NCI-H2227 (cell line): ENCODE measurements at regions not wholly inside any gene's neighbourhood (a gene's known extent, or its start where the extent isn't known, plus 50 kb on each side); places are given as distances from the start of the nearest gene placed in this dataset.
A peak's percentile ranks its signal among the peaks of the same experiment; 100 is the strongest.
"Not testable (repeated sequence)": the region's sequence is repeated elsewhere in the genome, so short reads cannot be mapped to it uniquely, and the experiment has no call there.

ENCODE experiments used
- DNase-seq: peaks from one replicate; lab custom pipeline; 2025; ENCODE audit not compliant: unreplicated experiment; lab: John Stamatoyannopoulos, UW

DNA sequence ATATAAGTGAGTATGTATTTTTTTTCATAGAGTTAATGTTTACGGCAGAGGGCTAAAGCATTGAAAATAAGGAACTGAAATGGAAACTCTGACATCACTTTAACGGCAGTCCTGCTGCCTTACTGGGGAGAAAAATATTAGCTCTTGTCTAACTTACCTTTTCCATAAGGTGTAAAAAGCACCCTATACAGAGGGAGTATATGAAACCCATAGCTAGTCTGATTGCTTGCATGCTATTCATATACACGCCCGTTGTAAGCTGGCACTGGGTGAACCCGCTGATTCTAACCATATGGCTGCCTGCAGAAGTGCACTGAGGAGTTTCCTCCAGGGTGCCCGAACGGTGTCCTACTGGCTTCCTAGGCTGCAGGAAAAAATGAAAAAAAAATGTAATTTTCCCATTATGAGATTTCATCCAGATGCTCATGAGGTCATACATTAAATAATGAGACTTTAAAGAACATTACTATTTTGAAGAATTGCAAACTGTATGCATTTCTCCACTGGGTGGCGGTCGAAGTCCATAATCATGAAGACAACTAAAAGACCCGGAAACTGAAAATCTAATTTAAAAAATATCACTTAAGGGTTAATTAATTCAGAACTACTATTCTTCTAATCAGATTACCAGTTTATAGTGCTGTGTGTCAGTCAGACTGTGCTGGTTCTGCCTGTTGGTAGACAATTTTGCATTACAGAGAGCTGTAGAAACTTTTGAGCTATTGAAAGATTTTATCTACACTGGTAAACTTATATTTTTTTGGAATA, 144.7 kb downstream of the ALX1 start:
- DNase-seq, result peak; percentile 39

DNA sequence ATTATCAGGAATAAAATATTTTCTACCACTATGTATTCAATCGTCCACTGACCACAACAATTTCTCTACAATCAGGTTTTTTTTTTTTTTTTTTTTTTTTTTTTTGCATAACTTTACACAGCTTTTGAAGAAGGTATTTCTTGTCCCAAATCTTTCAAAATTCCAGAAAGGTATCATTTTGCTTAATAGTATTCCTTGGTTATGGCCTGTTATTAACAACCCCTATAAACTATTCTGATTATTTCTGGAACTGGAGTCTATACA, 145.3 kb downstream of the ALX1 start:
- DNase-seq, result no peak

DNA sequence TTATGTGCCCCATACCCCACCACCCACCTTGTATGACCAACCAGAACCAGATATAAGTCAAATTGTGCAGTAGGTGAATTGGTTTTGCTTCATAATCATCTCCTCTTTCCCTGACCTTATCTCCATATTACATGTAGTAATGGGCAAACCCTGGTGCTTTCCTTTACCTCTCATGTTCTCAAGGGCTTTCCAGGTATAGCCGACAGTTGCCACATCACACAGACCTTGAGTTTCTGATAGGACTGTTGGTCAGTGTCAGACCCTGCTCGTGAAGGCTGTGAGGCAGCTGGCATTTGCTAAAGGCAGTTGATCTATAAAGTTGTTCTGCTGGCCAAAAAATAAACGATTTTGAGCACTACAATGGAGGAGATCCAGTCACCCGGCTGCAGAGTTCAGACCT, 145.9 kb downstream of the ALX1 start:
- no peak for DNase-seq

DNA sequence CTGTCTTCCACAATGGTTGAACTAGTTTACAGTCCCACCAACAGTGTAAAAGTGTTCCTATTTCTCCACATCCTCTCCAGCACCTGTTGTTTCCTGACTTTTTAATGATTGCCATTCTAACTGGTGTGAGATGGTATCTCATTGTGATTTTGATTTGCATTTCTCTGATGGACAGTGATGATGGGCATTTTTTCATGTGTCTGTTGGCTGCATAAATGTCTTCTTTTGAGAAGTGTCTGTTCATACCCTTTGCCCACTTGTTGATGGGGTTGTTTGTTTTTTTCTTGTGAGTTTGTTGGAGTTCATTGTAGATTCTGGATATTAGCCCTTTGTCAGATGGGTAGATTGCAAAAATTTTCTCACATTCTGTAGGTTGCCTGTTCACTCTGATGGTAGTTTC, 153.1 kb downstream of the ALX1 start:
- not testable (repeated sequence) for DNase-seq

DNA sequence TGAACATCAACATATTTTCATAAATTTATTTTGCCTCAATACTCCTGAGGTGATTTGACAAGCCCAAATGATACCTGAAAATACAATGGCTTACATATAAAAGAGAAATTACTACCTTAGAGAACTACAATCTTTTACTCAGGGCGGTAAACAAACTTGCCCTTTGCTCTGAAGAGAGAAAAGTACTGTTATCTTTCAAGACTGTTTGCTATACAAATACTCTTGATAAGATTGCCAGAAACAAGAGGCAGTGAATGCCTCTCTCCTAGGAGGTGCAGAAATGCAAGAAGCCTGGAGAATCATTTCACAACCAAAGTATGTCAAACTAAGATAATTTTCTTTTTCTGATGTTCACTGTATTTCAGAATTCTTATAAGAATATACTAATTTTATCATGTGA, 160.3 kb downstream of the ALX1 start:
- DNase-seq, result no peak

DNA sequence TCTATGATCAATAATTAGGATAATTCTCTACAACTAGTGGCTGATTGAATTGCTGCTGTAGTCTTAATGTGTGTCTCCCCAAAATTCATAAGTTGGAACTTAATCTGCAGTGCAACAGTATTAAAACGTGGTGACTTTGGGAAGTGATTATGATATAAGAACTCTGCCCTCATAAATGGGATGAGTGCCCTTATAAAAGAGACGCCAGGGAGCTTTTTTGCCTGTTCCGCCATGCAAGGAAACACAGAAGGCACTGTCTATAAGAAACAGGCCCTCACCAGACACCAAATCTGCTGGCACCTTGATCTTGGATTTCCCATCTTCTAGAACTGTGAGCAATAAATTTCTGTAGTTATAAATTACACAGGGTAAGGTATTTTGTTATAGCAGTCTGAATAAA, 161.0 kb downstream of the ALX1 start:
- DNase-seq, result no peak

DNA sequence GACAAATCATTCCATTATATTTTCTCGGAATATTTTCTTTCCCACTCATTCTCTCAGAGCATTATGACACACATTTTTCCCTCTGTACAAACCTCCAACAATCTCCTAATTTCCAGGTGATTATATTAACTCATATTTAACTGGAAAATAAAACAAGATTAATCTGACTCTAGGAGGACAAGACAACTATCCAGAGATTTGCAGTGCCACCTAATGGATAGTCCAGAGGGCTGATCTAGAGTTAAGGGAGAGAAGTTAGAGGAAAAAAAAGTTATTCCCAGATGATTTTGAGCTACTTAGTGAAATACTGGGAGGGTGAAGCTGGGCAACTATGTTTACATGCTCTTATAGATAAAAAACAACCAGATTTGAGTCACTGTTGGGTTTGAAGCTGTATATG, 161.7 kb downstream of the ALX1 start:
- DNase-seq, result no peak

DNA sequence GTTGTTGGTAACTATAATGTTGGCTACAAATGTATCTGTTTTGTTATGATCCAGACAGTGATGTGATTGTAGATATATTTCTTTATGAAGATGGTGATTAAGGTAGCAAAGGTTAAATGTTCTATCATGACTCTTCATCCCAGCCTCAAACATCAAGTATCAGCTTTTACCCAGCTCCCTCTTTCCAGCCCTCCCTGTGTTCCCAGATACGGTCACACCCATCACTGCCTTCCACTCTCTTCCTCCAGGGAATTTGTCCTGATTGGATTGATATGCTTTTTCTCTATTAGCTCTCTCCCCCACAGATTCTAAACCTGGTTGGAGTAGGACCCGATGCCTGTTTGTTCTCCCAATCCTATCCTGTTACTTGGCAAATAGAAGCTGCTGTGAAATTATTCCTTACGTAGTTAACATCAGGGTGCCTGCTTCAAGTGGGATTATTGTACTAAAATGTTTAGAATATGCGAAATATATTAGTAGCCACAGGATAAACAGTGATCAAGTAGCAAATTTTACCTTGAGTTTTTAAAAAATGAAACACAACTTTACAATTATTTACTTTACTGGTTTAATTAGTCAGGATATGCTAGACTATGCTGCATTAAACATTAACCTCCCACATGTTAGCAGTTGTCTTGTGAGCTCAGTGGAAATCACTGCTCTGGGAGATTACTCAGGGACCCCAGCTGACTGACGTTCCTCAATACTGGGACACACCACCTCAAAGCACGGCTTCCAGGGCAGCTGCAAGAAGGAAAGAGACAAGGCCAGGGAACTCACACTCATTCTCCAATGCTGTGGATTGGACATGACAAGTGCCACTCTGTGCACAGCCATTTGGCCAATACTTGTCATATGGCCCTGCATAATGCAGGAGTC, 165.3 kb downstream of the ALX1 start:
- peak; percentile 31 for DNase-seq

DNA sequence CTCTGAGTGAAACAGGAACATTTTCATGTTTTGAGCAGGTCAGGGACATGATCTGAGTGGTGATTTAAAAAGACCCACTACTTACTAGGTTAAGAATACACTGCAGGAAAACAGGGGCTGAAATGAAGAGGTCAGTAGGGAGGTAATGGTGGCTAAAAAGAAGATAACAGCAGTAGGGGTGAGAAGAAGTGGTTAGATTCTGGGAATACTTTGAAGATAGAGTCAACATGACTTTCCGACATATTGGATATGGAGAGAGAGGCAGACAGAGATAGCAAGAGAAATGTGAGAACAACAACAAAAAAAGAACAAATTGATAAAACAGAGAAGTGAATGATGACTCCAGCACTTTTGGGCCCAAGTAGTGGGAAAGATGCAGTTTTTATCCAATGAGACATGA, 168.0 kb downstream of the ALX1 start:
- no peak for DNase-seq

DNA sequence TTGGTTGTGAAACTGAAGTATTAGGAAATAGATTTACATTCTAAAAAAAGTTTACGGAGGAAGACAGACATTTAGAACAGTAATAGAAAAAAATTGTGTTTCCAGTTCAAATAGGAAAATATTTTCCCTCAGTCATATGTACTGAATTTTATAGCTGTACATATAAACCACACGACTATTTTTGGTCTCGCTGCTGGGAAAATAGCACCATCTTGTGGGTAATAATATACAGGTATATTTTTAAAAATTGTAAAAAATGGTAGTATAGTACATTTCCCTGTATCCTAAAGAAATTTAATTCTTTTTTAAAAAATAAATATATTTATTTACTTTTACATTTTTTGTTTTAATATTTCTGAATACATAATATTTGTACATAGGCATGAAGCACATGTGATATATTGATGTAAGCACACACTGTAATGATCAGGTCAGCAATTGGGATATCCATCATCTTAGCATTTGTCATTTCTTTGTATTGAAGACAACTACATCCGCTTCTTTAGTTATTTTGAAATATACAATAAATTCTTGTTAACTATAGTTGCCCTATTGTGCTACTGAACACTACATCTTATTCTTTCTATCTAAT, 168.6 kb downstream of the ALX1 start:
- DNase-seq, result peak; percentile 45

DNA sequence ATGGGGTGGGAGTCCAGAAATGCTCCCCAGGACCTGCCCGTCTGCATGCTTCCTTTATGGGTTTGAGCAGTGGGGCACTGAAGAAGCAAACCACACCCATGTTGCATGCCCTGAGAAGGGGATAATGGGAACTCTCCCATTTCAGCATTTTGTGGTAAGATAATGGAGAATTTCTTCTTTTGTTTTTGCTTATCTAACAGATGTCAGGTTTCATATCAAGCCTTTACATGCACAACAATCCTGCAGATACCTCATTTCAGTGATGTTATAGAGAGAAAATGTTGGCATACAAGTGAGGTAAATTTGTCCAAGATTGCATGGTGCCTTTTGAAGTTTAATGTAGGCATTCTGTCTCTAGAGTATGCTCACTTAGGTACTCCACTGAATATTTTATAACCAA, 177.0 kb downstream of the ALX1 start:
- DNase-seq, result no peak

DNA sequence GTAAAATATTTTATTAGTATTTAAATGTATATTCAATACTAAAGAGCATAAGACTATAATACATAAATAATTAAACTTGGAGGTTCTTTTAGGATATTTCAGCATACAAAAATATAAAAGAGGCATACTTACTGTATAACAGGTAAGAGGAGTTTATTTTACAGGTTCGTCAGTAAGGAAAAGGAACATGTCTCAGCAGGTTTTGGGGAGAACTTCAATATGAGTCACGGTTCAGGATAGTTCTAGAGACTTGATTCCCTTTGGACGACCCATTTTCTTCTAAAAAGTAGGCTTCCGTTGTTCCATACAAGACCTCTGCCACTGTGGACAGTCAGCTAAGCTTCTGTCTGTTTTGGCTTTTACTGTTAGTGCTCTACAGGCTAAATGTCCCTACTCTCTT, 181.1 kb downstream of the ALX1 start:
- DNase-seq, result no peak

DNA sequence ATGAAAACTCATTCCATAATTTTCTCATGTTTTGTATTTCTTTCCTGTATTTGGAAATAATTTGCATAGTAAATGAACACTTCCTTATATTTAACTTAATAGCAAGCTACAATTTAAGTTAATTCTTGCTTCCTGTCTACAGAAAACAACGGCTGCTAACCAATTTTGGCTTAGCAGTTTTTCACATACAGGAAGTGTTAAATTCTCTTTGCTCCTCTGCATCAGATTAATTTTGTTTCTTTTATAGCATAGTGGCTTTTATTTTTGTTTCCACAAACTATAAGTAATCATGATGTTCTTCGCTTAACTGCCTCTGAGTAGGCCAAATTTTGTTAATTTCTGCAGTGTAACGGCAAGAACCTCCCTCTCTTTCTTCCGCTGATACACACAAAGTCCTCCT, 182.9 kb downstream of the ALX1 start:
- DNase-seq, result no peak

DNA sequence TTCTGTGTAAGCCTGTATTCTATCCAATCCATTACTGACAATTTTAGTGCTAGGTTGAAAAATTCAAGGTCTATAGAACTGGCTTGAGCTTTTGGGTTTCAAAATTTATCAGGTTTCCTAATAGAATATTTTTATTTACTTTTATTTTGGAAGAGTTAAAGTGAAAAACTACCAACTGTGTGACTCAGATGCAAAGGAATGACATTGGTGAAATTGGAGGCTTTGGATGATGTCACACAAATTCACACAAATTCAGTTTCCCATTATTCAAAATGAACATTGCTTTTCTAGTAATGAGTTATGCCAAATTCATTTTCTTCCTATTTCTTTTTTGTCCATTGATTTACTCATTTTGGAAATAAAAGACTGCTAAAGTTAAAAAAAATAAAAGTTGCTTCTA, 186.9 kb downstream of the ALX1 start:
- DNase-seq, result no peak

DNA sequence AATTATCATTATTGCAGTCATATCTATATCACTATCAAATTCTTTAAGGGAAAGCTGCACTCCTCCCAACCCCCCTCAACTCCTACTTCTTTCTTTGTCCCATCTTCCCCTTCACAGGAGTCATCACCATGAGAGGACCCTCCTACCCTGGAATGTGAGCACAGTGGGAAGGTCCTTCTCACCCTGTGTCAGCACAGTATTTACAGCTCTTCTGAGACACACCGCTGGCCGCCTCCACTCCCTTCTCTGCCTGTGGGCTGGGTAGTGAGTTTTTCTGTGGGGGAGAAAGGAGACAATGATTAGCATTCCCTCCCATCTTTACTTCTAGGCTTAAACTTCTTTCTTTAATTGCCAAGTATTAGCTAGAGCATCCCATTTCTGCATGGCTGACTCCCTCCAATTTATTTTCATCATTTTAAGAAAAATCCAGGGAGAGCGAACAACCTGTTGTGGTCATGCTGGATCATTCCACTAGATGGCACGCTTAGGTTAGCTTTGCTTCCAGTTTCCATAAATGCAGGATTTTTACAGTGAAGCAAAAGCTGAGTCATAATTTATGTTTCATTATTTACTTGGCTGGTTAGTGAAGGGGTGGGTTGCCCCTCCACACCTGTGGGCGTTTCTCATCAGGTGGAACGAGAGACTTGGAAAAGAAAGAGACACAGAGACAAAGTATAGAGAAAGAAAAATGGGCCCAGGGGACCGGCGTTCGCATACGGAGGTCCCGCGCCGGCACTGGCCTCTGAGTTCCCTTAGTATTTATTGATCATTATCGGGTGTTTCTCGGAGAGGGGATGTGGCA, 188.5 kb downstream of the ALX1 start:
- peak; percentile 76 for DNase-seq

DNA sequence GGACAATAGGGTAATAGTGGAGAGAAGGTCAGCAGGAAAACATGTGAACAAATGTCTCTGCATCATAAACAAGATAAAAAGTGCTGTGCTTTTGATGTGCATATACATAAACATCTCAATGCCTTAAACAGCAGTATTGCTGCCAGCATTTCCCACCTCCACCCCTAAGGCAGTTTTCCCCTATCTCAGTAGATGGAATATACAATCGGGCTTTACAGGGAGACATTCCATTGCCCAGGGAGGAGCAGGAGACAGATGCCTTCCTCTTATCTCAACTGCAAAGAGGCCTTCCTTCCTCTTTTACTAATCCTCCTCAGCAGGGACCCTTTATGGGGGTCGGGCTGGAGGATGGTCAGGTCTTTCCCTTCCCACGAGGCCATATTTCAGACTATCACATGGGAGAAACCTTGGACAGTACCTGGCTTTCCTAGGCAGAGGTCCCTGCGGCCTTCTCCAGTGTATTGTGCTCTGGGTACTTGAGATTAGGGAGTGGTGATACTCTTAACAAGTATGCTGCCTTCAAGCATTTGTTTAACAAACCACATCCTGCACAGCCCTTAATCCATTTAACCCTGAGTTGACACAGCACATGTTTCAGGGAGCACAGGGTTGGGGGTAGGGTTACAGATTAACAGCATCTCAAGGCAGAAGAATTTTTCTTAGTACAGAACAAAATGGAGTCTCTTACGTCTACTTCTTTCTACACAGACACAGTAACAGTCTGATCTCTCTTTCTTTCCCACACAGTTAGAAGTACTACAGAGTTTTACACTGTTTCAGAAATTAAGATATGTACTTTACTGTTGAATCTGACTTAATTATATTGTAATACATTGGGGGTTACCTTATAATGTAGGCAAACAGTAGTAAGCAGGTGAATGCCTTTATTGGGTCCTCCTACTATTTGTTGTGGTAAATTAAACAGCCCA, 189.4 kb downstream of the ALX1 start:
- peak; percentile 34 for DNase-seq

DNA sequence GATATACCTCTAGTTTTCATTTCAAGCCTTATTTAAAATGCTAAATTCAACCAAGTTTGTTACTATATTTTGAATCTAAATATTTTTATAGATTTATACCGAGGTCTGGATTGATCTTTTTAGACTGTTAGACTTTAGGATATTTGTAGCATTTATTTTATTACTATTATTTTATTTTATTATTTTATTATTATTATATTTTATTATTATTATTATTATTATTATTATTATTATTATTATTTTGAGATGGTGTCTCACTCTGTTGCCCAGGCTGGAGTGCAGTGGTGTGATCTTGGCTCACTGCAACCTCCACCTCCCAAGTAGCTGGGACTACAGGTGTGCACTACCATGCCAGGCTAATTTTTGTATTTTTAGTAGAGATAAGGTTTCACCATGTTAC, 195.3 kb downstream of the ALX1 start:
- not testable (repeated sequence) for DNase-seq

DNA sequence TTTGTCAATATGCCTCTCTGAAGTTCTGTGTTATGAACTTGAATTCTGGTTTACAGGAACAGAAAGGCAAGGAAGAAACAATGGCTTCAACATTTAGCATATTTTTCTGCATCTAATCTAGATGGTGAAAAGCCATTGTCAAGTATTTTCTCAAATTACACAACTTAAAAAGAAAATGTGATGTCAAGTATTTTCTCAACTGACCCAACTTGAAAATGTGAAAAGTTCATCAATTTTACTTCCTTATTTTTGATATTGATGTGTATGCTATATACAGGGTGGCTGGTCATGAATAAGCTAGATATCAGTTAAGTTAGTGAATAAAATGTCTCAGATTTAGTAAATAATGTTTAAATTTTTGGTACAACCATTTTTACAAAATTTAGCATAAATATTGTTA, 196.7 kb downstream of the ALX1 start:
- no peak for DNase-seq

DNA sequence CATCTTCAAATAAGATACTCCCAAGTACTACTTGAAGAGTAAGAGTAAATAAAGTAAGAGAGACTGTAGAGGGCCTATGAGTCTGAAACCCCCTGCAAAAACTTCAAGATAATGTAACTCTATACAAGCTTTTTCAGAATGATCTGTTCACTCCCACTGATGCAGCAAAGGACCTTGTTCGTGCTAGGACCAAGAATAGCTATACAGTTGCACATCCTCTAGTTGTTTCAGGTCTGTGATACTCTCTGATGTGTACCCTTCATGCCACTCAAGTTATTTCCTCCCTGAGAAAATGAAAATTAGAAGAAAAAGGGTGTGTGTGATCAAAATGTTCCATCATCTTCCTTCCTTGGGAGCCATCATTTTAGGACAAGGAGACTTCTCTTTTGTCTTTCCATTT, 204.4 kb downstream of the ALX1 start:
- no peak for DNase-seq

DNA sequence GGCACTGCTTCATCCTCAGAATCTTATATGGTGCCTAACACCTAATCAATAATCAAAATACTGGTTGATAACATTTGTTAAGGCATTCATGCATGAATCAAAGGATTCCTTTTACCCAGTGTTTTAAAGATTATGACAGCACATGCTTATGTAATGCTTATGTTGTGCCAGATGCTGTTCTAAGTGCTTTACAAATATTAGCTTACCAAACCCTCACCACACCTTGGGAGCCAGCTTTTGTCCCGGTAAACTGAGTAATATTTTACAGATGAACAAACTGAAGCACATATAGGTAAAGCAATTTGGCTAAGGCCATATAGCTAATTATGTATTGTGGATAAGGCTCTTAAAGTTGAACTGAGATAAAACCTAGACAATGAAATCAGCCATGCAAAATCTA, 209.2 kb downstream of the ALX1 start:
- DNase-seq, result no peak
